Putamen (tissue), 1 donor: ENCODE measurements at regions not wholly inside any gene's neighbourhood (a gene's known extent, or its start where the extent isn't known, plus 50 kb on each side); places are given as distances from the start of the nearest gene placed in this dataset.
A peak's percentile ranks its signal among the peaks of the same experiment; 100 is the strongest.

ENCODE experiments used
- DNase-seq: peaks from one replicate; pipeline ENCODE4 v3.0.0-alpha.2; 2016; ENCODE audit warnings: low spot score

- DNase-seq = no peak
Measured at GRCh38 chr16:7014756-7015155, 317.9 kb upstream of the RBFOX1 start.

- no peak for DNase-seq
Measured at GRCh38 chr16:7013990-7014389, 318.7 kb upstream of the RBFOX1 start.

- no peak for DNase-seq
Measured at GRCh38 chr16:7004266-7004665, 328.4 kb upstream of the RBFOX1 start.

GRCh38 chr16:6993544-6993943 is 339.1 kb upstream of the RBFOX1 start:
- no peak for DNase-seq

GRCh38 chr16:6988846-6989245 is 343.8 kb upstream of the RBFOX1 start:
- no peak for DNase-seq

GRCh38 chr16:6977916-6978315 is 354.7 kb upstream of the RBFOX1 start:
- DNase-seq = no peak

GRCh38 chr16:6977291-6977690 is 355.4 kb upstream of the RBFOX1 start:
- no peak for DNase-seq

GRCh38 chr16:6976716-6977115 is 355.9 kb upstream of the RBFOX1 start:
- DNase-seq = no peak

GRCh38 chr16:6970171-6970857 is 362.3 kb upstream of the RBFOX1 start:
- DNase-seq = no peak

GRCh38 chr16:6969594-6969993 is 363.1 kb upstream of the RBFOX1 start:
- DNase-seq = no peak

- peak; percentile 31 for DNase-seq
Measured at GRCh38 chr16:6967796-6968320, 364.8 kb upstream of the RBFOX1 start.

- DNase-seq = no peak
Measured at GRCh38 chr16:6966925-6967324, 365.7 kb upstream of the RBFOX1 start.

- DNase-seq = no peak
Measured at GRCh38 chr16:6964679-6965078, 368.0 kb upstream of the RBFOX1 start.

- DNase-seq = no peak
Measured at GRCh38 chr16:6961704-6962103, 370.9 kb upstream of the RBFOX1 start.

- no peak for DNase-seq
Measured at GRCh38 chr16:6958184-6958583, 374.5 kb upstream of the RBFOX1 start.

- DNase-seq = no peak
Measured at GRCh38 chr16:6957681-6958080, 375.0 kb upstream of the RBFOX1 start.

- DNase-seq = no peak
Measured at GRCh38 chr16:6956511-6956910, 376.1 kb upstream of the RBFOX1 start.

GRCh38 chr16:6955303-6955702 is 377.3 kb upstream of the RBFOX1 start:
- no peak for DNase-seq

- DNase-seq = no peak
Measured at GRCh38 chr16:6949240-6949639, 383.4 kb upstream of the RBFOX1 start.

GRCh38 chr16:6947291-6947690 is 385.4 kb upstream of the RBFOX1 start:
- DNase-seq = no peak

GRCh38 chr16:6946802-6947201 is 385.8 kb upstream of the RBFOX1 start:
- no peak for DNase-seq

GRCh38 chr16:6946106-6946505 is 386.5 kb upstream of the RBFOX1 start:
- no peak for DNase-seq

- no peak for DNase-seq
Measured at GRCh38 chr16:6940968-6941367, 391.7 kb upstream of the RBFOX1 start.

GRCh38 chr16:6937641-6938040 is 395.0 kb upstream of the RBFOX1 start:
- DNase-seq = no peak
